Breast epithelium (tissue), 4 donors: ENCODE measurements at regions not wholly inside any gene's neighbourhood (a gene's known extent, or its start where the extent isn't known, plus 50 kb on each side); places are given as distances from the start of the nearest gene placed in this dataset.

Experiments
- DNase-seq, 2 donors: peaks; one replicate each; pipeline ENCODE4 v3.0.0-alpha.2; 2019; ENCODE audit warnings: low spot score in 2 of 2
- H3K27ac ChIP-seq, 2 donors: fragments of 200-600 bp; sonication (generic) in 1 of 2; one replicate each; pipeline ENCODE4 v1.5.1; 2016 to 2019; ENCODE audit warnings: mild to moderate bottlenecking in 1 of 2
- H3K27me3 ChIP-seq, 2 donors: fragments of 200-600 bp; sonication (generic) in 1 of 2; one replicate each; pipeline versions ENCODE4 v1.5.1 to v1.6.0; 2017 to 2019; ENCODE audit warnings: control low read depth in 1 of 2, mild to moderate bottlenecking in 1 of 2
- H3K36me3 ChIP-seq: fragments of 200-600 bp; one replicate; pipeline ENCODE4 v1.5.1; 2019
- H3K4me1 ChIP-seq, 2 donors: fragments of 200-600 bp; sonication (generic); one replicate each; pipeline ENCODE4 v1.5.1; 2016 to 2019; ENCODE audit warnings: control low read depth in 1 of 2
- H3K4me3 ChIP-seq, 3 donors: fragments of 200-600 bp; sonication (generic); 1 replicate in 2 of 3; 2 replicates in 1 of 3; pipeline ENCODE4 v1.5.1; 2016 to 2019; ENCODE audit warnings: mild to moderate bottlenecking in 3 of 3, moderate library complexity in 2 of 3
- H3K9me3 ChIP-seq, 2 donors: fragments of 200-600 bp; sonication (generic) in 1 of 2; one replicate each; pipeline ENCODE4 v1.5.1; 2016 to 2019; ENCODE audit warnings: control low read depth in 1 of 2
- POLR2A ChIP-seq: fragments of 450-650 bp; IDR thresholded peaks from one replicate; pipeline ENCODE4 v1.6.1; 2016; ENCODE audit warnings: antibody characterized with exemption, mild to moderate bottlenecking, moderate library complexity
- POLR2AphosphoS5 ChIP-seq, 3 donors: sonication (generic); formaldehyde crosslinking; IDR thresholded peaks; one replicate each; pipeline ENCODE4 v1.6.1; 2017; ENCODE audit warnings: antibody characterized with exemption in 3 of 3
- intact Hi-C: fragments of 100-400 bp; cut with DNase I; formaldehyde crosslinking; loops from one replicate; pipeline ENCODE4 v1.15.1; 2023; ENCODE audit warnings: low total_unique reads
- TF ChIP-seq, protein P1 (sequence below), 3 donors: fragments of 450-650 bp; IDR thresholded peaks; one replicate each; pipeline ENCODE4 v1.5.1; 2016 to 2017; ENCODE audit warnings: antibody characterized with exemption in 3 of 3, mild to moderate bottlenecking in 3 of 3, moderate library complexity in 3 of 3

DNA sequence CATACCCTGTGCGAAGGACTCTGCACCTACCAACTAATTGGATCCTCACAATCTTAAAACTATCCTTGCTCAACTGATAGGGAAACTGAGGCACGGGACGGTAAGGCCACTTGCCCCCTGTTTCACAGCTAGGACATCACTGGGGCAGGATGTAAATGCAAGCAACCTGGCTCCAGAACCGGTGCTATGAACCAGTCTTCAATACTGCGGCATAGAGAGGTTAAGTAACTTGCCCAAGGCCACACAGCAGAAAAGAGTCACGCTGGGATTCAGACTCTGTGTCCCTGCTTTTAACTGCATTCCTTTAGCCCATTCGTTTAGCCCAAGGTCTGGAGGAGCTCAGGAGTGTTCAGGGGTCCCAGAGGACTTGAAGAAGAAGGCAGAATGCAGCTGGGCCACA lies 76.1 kb downstream of the NCOR2 start:
- H3K4me1 ChIP-seq: no peaks in the 10 kb centered on the region
- TF ChIP-seq POLR2A (no peak), POLR2AphosphoS5 (IDR thresholded peaks at IDR 0.05) (no peak)
- TF ChIP-seq, protein P1, sequence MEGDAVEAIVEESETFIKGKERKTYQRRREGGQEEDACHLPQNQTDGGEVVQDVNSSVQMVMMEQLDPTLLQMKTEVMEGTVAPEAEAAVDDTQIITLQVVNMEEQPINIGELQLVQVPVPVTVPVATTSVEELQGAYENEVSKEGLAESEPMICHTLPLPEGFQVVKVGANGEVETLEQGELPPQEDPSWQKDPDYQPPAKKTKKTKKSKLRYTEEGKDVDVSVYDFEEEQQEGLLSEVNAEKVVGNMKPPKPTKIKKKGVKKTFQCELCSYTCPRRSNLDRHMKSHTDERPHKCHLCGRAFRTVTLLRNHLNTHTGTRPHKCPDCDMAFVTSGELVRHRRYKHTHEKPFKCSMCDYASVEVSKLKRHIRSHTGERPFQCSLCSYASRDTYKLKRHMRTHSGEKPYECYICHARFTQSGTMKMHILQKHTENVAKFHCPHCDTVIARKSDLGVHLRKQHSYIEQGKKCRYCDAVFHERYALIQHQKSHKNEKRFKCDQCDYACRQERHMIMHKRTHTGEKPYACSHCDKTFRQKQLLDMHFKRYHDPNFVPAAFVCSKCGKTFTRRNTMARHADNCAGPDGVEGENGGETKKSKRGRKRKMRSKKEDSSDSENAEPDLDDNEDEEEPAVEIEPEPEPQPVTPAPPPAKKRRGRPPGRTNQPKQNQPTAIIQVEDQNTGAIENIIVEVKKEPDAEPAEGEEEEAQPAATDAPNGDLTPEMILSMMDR (IDR thresholded peaks at IDR 0.05): no peak

DNA sequence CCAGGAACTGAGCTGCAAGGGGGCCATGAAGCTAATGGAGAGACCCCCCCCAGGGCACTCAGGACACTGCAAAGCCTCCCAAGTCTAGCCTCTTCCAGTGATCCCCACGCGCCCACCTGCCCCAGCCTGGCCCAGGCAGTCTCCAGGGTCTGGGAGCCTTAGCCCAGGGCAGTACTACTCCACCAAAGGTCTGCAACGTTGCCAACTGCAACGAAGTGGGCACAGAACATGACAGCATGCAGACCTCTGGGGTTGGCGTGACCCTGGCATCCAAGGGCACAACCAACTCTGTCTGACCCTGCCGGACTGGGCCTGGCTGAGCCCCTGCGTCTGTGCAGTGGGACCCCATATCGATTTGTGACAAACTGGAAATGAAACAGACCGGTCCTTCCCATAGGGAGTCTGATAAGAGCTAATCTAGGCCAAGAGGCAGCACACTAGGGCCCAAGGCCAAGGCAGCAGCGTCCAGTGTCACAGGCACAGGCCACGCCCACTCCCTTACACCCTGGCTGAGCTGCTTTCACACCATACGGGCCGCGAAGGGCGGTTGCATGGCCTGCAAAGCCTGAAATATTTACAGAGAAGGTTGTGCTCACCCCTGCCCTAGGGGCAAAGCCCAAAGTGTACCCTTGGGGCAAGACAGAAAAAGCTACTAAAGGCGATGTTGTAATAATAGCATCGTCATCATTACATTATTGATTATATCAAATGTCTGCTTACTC lies 76.7 kb downstream of the NCOR2 start:
- no peak for DNase-seq
- no peak overlapping the region for H3K4me3 ChIP-seq
- no peaks in the 10 kb centered on the region for H3K9me3 ChIP-seq
- intact Hi-C loops: no loop called here
- H3K4me1 ChIP-seq: no peaks in the 10 kb centered on the region
- peak overlapping the region in 1 of 2 donors; percentile 27 for H3K27ac ChIP-seq
- H3K27me3 ChIP-seq: no peaks in the 10 kb centered on the region
- TF ChIP-seq, protein P1 (IDR thresholded peaks at IDR 0.05): no peak
- TF ChIP-seq POLR2AphosphoS5 (IDR thresholded peaks at IDR 0.05): no peak
- no peak for TF ChIP-seq POLR2A
- no peaks in the 10 kb centered on the region for H3K36me3 ChIP-seq

More for the DNA sequence above, 76.1 kb downstream of the NCOR2 start:
- no peaks in the 10 kb centered on the region for H3K36me3 ChIP-seq
- no peaks in the 10 kb centered on the region for H3K9me3 ChIP-seq
- intact Hi-C loops: no loop called here
- H3K27ac ChIP-seq: no peak overlapping the region
- no peak overlapping the region for H3K4me3 ChIP-seq
- DNase-seq: no peak
- no peaks in the 10 kb centered on the region for H3K27me3 ChIP-seq

DNA sequence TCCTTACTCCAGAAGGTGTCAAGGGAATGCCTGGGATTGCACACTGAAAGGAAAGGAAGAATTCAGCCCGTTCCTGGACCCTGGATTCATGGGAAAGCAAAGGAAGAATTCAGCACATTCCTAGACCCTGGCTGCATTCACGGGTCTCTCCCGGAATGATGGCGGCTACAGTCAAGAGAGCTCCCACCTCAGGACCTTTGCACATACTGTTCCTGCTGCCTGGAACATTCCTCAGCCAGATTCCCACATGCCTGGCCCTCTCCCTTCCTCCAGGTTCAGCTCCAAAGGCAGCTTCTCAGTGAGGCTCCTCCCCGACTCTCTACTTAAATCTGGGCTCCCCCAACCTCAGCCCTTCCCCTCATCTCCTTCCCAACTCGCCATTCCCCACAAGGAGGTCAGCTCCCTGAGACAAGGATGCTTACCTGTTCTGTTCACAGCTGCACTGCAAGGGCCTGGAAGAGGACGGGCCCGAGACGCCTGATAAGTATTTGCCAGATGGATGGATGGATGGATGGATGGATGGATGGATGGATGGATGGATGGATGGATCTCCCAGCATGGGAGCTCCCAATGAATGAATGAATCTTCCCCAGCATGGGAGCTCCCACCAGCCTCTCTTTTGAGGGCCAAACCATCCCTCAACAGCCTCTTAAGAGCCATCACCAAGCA lies 77.4 kb downstream of the NCOR2 start:
- no peaks in the 10 kb centered on the region for H3K36me3 ChIP-seq
- TF ChIP-seq POLR2AphosphoS5 (IDR thresholded peaks at IDR 0.05): no peak
- TF ChIP-seq, protein P1 (IDR thresholded peaks at IDR 0.05): no peak
- TF ChIP-seq POLR2A: no peak
- H3K4me1 ChIP-seq: no peaks in the 10 kb centered on the region
- intact Hi-C loops: no loop called here
- no peak overlapping the region for H3K4me3 ChIP-seq
- no peak for DNase-seq
- no peaks in the 10 kb centered on the region for H3K9me3 ChIP-seq
- peak overlapping the region in 1 of 2 donors; percentile 27 for H3K27ac ChIP-seq
- no peaks in the 10 kb centered on the region for H3K27me3 ChIP-seq

DNA sequence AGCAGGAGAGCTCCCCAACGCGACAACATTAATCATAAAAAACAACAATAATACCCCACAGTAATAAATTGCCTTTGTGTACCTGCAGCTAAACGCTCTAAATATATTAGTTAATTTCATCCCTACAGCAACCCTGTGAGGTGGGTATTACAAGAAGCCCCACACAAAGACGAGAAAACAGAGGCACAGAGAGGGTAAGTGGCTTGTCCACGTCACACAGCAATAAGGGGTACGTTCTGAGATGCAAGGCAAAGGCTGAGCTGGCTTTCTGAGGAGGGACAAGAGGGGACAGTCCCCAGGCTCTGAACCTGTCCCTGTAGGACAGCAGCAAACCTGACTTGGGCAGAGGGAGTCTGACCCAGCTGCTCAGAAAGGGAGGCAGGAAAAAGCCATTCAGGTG lies 78.2 kb downstream of the NCOR2 start:
- no peak overlapping the region for H3K4me3 ChIP-seq
- no peaks in the 10 kb centered on the region for H3K36me3 ChIP-seq
- TF ChIP-seq POLR2AphosphoS5 (IDR thresholded peaks at IDR 0.05) (no peak), POLR2A (no peak)
- TF ChIP-seq, protein P1 (IDR thresholded peaks at IDR 0.05): no peak
- no peaks in the 10 kb centered on the region for H3K9me3 ChIP-seq
- no peak for DNase-seq
- peak overlapping the region in 1 of 2 donors; percentile 19 for H3K27ac ChIP-seq
- H3K27me3 ChIP-seq: no peaks in the 10 kb centered on the region
- intact Hi-C loops: no loop called here
- H3K4me1 ChIP-seq: no peaks in the 10 kb centered on the region

DNA sequence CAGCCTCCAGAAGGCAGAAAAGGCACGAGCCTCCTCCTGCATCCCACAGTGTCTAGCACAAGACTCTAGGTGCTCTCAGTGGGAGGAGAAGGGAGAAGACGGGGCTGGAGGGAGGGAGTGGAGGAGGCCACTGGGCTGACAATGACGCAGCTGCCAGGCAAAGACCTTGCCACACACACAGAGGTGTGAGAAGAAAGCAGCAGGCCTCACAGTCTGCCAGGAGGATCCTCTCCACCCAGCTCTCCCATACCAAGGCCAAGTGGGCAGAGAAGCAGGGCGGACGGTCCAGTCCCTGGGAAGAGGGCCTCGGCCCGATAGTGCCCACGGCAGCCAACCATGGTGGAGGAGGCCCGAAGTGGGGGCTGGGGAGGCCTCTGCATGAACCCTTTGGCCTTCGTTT lies 78.9 kb downstream of the NCOR2 start:
- Histone ChIP-seq H3K4me3 (no peak overlapping the region), H3K9me3 (no peaks in the 10 kb centered on the region), H3K4me1 (no peaks in the 10 kb centered on the region), H3K36me3 (no peaks in the 10 kb centered on the region), H3K27me3 (no peaks in the 10 kb centered on the region), H3K27ac (peak overlapping the region in 1 of 2 donors; percentile 61)
- TF ChIP-seq, protein P1 (IDR thresholded peaks at IDR 0.05): no peak
- TF ChIP-seq POLR2A (no peak), POLR2AphosphoS5 (IDR thresholded peaks at IDR 0.05) (no peak)
- intact Hi-C loops: no loop called here
- DNase-seq: no peak
